GM19238 (cell line): ENCODE measurements at regions not wholly inside any gene's neighbourhood (a gene's known extent, or its start where the extent isn't known, plus 50 kb on each side); places are given as distances from the start of the nearest gene placed in this dataset.

Experiments used
- DNase-seq: peaks from one replicate; pipeline ENCODE4 v3.0.0; 2011; ENCODE audit warnings: low spot score; ENCODE audit not compliant: insufficient read length

- DNase-seq, result no peak
These were observed 265.8 kb upstream of the TAC1 start for GRCh38 chr7:97466071-97466470.

- DNase-seq, result no peak
These were observed 264.7 kb upstream of the TAC1 start for GRCh38 chr7:97466999-97467740.

- DNase-seq, result no peak
These were observed 263.4 kb upstream of the TAC1 start for GRCh38 chr7:97468493-97468892.

- DNase-seq, result no peak
These were observed 261.2 kb upstream of the TAC1 start for GRCh38 chr7:97470726-97471125.

- no peak for DNase-seq
These were observed 260.4 kb upstream of the TAC1 start for GRCh38 chr7:97471491-97471890.

- no peak for DNase-seq
These were observed 252.1 kb upstream of the TAC1 start for GRCh38 chr7:97479740-97480290.

- DNase-seq, result no peak
These were observed 251.0 kb upstream of the TAC1 start for GRCh38 chr7:97480772-97481390.

- DNase-seq, result no peak
These were observed 236.4 kb upstream of the TAC1 start for GRCh38 chr7:97495487-97495886.

- peak; percentile 7 for DNase-seq
These were observed 232.7 kb upstream of the TAC1 start for GRCh38 chr7:97499204-97499603.

GRCh38 chr7:97503367-97504094, 228.4 kb upstream of the TAC1 start:
- DNase-seq, result no peak

- no peak for DNase-seq
These were observed 225.2 kb upstream of the TAC1 start for GRCh38 chr7:97506728-97507127.

GRCh38 chr7:97512441-97513207, 219.3 kb upstream of the TAC1 start:
- DNase-seq, result no peak

GRCh38 chr7:97513326-97513725, 218.6 kb upstream of the TAC1 start:
- no peak for DNase-seq

GRCh38 chr7:97541188-97541587, 190.7 kb upstream of the TAC1 start:
- no peak for DNase-seq

- DNase-seq, result no peak
These were observed 175.9 kb upstream of the TAC1 start for GRCh38 chr7:97555857-97556421.

- no peak for DNase-seq
These were observed 166.2 kb upstream of the TAC1 start for GRCh38 chr7:97565665-97566064.

- DNase-seq, result no peak
These were observed 158.8 kb upstream of the TAC1 start for GRCh38 chr7:97573065-97573464.

- no peak for DNase-seq
These were observed 155.8 kb upstream of the TAC1 start for GRCh38 chr7:97576043-97576442.

GRCh38 chr7:97578225-97578624, 153.7 kb upstream of the TAC1 start:
- no peak for DNase-seq

GRCh38 chr7:97580205-97580604, 151.7 kb upstream of the TAC1 start:
- DNase-seq, result no peak

- no peak for DNase-seq
These were observed 136.4 kb upstream of the TAC1 start for GRCh38 chr7:97595439-97595838.
